ENCODE measurements at regions not wholly inside any gene's neighbourhood (a gene's known extent, or its start where the extent isn't known, plus 50 kb on each side); places are given as distances from the start of the nearest gene placed in this dataset.

DNA sequence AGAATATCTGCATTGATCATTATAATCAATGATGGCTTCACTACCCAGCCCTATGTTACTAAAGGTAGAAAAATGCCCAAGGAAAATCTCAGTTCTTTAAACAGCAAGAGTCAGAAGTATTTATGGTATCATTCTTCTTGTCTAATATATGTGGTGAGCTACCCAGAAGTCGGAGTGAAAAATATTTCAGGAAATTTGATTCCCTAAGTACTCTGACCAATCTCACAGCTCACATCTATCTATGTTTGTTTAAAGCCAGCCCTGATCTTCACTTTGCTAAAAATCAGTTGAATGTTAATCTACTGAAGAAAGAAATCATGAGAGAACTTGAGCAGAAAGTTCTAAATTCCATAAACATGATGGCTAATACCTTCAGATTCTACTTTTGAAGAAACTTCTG is 522.9 kb upstream of the SLIT2 start:
- TF ChIP-seq, protein P1, sequence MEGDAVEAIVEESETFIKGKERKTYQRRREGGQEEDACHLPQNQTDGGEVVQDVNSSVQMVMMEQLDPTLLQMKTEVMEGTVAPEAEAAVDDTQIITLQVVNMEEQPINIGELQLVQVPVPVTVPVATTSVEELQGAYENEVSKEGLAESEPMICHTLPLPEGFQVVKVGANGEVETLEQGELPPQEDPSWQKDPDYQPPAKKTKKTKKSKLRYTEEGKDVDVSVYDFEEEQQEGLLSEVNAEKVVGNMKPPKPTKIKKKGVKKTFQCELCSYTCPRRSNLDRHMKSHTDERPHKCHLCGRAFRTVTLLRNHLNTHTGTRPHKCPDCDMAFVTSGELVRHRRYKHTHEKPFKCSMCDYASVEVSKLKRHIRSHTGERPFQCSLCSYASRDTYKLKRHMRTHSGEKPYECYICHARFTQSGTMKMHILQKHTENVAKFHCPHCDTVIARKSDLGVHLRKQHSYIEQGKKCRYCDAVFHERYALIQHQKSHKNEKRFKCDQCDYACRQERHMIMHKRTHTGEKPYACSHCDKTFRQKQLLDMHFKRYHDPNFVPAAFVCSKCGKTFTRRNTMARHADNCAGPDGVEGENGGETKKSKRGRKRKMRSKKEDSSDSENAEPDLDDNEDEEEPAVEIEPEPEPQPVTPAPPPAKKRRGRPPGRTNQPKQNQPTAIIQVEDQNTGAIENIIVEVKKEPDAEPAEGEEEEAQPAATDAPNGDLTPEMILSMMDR (IDR thresholded peaks at IDR 0.05), result no peak
- TF ChIP-seq POLR2A (IDR thresholded peaks at IDR 0.05), result no peak
- TF ChIP-seq EP300 (IDR thresholded peaks at IDR 0.05), result no peak
